GM12891 (cell line): ENCODE measurements at regions not wholly inside any gene's neighbourhood (a gene's known extent, or its start where the extent isn't known, plus 50 kb on each side); places are given as distances from the start of the nearest gene placed in this dataset.

ENCODE experiments used
- DNase-seq: peaks from one replicate; pipeline ENCODE4 v3.0.0; 2011; ENCODE audit warnings: low spot score; ENCODE audit not compliant: insufficient read length
- FAIRE-seq: peaks from 2 replicates; lab custom pipeline; 2011; peaks lifted over from hg19 to GRCh38; lab: Jason Lieb, UNC
- PAX5 ChIP-seq: IDR thresholded peaks from 2 replicates; pipeline ENCODE4 v1.6.1; 2011; ENCODE audit warnings: low read length, moderate library complexity, mild to moderate bottlenecking; ENCODE audit not compliant: insufficient read depth, severe bottlenecking
- POLR2A ChIP-seq: IDR thresholded peaks from 2 replicates; pipeline ENCODE4 v1.6.1; 2011; ENCODE audit warnings: low read depth, low read length, control low read depth
- POLR2AphosphoS5 ChIP-seq: IDR thresholded peaks from 2 replicates; pipeline ENCODE4 v1.6.1; 2011; ENCODE audit warnings: low read depth, low read length, control low read depth
- POU2F2 ChIP-seq: IDR thresholded peaks from 2 replicates; pipeline ENCODE4 v1.6.1; 2011; ENCODE audit warnings: low read depth, mild to moderate bottlenecking, control low read depth, low read length, moderate library complexity
- SPI1 ChIP-seq: IDR thresholded peaks from 2 replicates; pipeline ENCODE4 v1.6.1; 2011; ENCODE audit warnings: low read depth, low read length, control low read depth
- TAF1 ChIP-seq: IDR thresholded peaks from 2 replicates; pipeline ENCODE4 v1.6.1; 2011; ENCODE audit warnings: low read depth, low read length, control low read depth

DNA sequence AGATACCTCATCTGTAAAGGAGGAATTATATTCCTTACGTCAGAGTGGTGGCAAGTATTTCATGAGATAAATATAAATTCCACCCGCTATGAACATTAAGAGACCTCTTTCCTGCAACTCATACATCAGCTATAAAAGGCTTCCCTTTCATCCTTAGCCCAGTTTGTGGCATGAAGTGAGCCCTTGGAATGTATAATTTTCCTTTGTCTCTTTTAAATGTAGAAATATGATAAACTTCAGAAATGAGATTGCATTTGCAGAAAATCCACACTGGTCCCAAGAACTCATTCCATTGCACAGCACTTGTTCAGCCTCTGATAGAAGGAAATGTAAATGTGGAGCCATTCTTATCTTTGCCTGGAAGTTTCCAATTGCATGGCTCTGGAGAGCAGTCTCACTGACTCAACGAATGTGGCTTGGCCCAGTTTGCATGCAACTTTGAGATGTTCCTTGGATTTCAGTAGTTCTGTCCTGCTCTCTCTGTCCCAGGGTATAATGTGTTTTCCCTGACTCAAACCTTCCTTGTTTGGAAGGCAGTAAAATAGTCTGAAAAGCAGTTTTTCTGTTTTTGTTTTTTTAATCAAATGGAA lies 746.4 kb downstream of the CDH11 start:
- DNase-seq: no peak
- no peak for FAIRE-seq
- TF ChIP-seq POLR2AphosphoS5 (no peak), SPI1 (no peak), PAX5 (no peak), POU2F2 (no peak), POLR2A (no peak), TAF1 (no peak)

DNA sequence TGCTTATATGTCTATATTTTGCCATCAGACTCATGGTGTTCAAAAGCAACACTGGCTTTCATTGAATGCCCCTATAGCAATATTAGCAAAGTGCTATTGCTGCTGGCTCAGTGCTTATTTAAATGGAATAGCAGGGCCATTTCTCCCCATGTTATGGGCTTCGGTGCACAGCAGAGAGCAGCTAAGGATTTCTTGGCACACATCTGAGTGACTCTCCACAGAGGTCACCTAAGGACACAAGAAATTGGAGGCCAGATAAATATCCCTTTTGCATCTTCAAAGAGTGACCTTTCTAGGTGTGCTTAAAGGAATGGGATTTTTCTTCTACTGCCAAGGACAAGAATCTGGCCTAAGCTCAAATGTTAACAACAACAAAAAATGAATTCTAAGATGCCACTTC lies 751.8 kb downstream of the CDH11 start:
- DNase-seq (no peak), FAIRE-seq (no peak)
- TF ChIP-seq POU2F2: no peak
- no peak for TF ChIP-seq PAX5
- no peak for TF ChIP-seq POLR2A
- TF ChIP-seq TAF1: no peak
- no peak for TF ChIP-seq POLR2AphosphoS5

DNA sequence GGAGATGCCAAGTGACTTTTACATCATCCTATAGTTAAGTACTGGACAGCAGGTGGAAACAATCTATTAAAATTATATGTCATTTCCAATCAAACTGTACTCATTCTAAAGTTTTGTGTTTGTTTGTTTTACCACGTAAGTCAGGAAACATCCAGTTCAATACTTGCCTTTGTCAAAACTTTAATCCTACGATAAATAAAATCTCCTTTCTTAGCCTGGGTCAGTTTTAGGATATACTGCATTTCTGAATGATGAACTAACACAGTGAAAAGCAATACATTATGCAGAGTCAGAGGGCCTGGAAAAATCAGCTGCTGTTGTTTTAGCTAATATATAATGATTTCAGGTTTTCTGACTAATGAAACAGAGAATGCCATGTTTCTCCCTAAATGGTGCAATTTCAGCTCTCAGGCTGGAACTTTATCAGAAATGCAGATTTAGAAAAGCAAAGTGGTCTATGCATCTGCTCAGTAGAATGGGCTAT lies 756.4 kb downstream of the CDH11 start:
- TF ChIP-seq POLR2A (no peak), PAX5 (no peak), TAF1 (no peak), POU2F2 (no peak), POLR2AphosphoS5 (no peak), SPI1 (no peak)
- no peak for DNase-seq
- FAIRE-seq: no peak

DNA sequence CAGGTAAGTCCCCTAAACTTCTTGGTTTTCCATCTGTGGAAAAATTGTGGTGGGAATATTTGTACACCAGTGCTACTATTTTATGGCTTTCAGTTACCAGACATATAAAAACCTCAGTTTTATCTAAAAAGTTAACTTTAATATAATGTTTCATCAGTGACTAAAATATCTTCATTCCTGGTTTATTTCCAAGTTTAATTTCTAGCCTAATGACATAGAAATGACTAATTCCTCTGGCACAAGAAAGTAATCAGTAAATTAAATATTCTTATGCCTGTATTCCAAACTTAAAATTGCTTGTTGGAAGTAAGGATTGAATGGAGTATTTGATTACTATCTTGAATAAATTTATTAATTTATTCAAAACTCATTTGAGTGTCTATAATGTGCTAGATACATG lies 757.0 kb downstream of the CDH11 start:
- TF ChIP-seq SPI1: no peak
- TF ChIP-seq POU2F2: no peak
- TF ChIP-seq PAX5: no peak
- TF ChIP-seq POLR2A: no peak
- TF ChIP-seq POLR2AphosphoS5: no peak
- DNase-seq (no peak), FAIRE-seq (no peak)

DNA sequence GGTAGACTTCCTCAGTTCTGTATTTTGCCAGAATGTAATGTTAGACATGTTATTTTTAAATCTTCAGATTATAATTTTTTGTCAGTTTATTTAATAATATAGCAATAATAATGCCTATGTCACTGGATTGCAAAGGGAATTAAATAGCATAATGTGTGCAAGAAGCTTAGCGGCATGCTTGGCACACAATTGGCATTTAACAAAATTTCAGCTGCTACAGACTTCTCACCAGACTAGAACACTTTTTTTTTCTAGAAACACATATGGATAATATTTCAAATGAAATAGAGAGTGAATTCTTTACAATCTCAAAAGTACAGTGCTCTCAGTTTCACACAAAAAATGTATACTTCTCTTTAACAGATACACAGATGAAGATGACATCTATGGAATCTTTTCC lies 757.4 kb downstream of the CDH11 start:
- FAIRE-seq (no peak), DNase-seq (no peak)
- no peak for TF ChIP-seq TAF1
- TF ChIP-seq POLR2A: no peak
- TF ChIP-seq POLR2AphosphoS5: no peak
- no peak for TF ChIP-seq PAX5
- no peak for TF ChIP-seq SPI1
- TF ChIP-seq POU2F2: no peak

DNA sequence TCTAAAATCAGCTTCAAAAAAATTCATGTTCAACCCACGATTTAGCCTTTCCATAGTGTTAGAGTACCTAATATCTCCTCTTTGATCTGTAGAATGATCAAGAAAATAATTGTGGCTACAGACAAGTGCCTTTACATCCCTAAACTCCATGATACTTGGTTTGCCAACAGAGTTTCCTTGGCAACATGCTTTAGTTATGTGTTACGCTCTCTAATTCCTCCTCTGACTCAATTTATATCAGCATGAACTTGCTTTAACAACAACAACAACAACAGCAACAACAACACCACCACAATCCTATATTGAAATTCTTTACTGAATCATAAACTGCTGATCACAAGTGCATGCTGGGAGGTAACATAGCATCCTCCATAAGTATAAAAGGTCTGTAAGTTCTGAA lies 757.8 kb downstream of the CDH11 start:
- TF ChIP-seq POLR2A (no peak), PAX5 (no peak), SPI1 (no peak), TAF1 (no peak), POLR2AphosphoS5 (no peak), POU2F2 (no peak)
- DNase-seq (no peak), FAIRE-seq (no peak)

DNA sequence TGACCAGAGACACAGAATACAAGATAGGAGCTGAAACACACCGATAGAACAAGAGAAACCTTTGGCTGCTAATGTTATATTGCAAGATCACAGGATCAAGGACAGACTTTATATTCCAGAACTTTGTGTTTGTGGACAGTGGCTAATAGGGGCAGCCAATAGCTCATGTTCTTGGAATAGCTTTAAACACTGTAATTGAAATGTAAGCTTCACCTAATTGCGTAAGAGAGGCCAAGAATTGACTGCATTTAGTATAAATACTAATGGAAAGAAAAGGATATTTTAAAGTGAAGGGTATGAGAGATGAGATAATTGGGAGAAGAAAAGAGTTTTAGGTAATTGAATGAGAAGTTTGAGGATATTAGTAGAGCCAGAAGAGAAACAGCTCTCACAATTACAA lies 758.8 kb downstream of the CDH11 start:
- TF ChIP-seq PAX5 (no peak), TAF1 (no peak)
- no peak for DNase-seq
- FAIRE-seq: no peak

DNA sequence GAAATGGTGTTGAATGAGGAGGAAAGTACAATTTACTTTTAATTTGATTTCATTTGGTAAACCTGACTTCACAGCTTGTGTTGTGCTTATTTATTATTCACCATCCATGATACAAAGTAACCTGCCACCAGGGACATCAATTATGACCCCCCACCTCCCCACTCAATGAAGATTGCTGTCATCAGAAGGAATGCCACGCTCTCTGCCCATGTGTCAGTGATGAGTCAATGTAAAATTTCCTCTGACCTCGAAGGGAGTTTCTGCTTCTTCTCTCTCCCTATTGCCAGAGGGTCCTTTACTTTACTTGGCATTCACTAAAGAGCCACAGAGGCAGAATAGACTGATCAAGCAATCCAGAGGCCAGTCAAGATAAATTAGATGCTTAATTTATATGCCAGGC lies 759.7 kb downstream of the CDH11 start:
- no peak for FAIRE-seq
- DNase-seq: no peak
- TF ChIP-seq POLR2A (no peak), POU2F2 (no peak), PAX5 (no peak), POLR2AphosphoS5 (no peak), TAF1 (no peak), SPI1 (no peak)

DNA sequence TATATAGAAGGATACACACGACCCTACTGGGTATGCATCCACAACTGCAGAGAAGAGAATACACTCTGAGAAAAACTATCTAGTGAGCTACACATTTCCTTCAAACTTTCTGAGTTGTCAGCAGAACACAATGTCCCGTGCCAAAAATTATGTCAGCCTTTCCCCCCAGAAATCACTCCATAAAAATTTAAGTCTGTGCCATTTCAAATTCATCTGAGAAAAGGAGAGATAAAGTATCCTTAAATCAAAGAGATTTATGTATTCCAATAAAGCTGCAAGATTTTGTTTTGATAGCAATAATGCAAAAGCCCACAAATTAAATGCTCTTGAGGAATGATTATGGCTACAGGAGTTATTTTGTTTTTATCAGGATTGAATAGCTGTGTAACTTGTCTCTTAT lies 760.1 kb downstream of the CDH11 start:
- FAIRE-seq (no peak), DNase-seq (no peak)
- TF ChIP-seq POLR2AphosphoS5 (no peak), SPI1 (no peak), POU2F2 (no peak), PAX5 (no peak), POLR2A (no peak), TAF1 (no peak)

DNA sequence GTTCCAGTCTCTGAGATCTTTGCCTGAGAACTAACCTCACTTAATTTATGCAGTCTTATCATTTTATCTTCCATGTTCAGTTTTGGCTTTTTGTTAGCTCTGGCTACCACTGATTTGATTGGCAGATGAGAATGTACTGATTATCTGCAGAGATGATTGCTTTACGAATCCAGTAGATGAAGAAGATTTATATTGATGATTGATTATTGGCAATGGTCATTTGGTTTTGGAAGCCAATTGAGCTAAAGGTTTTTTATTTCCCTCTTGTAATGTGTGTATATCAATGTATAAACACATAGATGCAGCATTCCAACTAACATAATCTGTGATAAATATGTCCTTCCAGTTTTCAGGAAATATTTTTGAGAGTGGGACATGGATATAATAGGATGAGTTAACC lies 763.6 kb downstream of the CDH11 start:
- FAIRE-seq (no peak), DNase-seq (no peak)
- TF ChIP-seq TAF1 (no peak), PAX5 (no peak), POLR2A (no peak), SPI1 (no peak)

DNA sequence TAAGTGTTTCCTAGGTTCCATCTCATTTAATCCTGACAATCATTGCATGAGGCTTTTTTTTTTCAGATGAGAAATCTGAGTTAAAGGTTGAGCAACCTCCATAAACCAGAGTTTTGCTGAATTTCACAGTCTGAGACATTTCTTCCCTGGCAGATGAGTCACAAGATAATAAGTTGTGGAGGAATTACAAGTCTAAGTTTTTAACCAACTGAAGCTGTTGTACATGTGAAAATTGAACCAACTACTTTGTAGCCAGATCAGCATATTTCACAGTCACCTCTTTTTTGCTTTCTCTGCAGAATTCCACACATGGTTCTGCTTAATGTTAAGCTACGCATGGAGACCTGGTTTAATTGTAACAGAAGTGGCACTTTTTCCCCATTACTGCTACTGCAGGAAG lies 765.6 kb downstream of the CDH11 start:
- TF ChIP-seq POLR2A (no peak), PAX5 (no peak), POLR2AphosphoS5 (no peak), TAF1 (no peak), POU2F2 (no peak), SPI1 (no peak)
- FAIRE-seq (no peak), DNase-seq (no peak)
